A172 (cell line): ENCODE measurements at regions not wholly inside any gene's neighbourhood (a gene's known extent, or its start where the extent isn't known, plus 50 kb on each side); places are given as distances from the start of the nearest gene placed in this dataset.

ENCODE experiments used
- DNase-seq: peaks from one replicate; pipeline ENCODE4 v3.0.0-alpha.2; 2015; ENCODE audit warnings: low spot score

- DNase-seq: no peak
Measured at GRCh38 chr2:155810411-155810810, 522.1 kb downstream of the NR4A2 start.

DNA sequence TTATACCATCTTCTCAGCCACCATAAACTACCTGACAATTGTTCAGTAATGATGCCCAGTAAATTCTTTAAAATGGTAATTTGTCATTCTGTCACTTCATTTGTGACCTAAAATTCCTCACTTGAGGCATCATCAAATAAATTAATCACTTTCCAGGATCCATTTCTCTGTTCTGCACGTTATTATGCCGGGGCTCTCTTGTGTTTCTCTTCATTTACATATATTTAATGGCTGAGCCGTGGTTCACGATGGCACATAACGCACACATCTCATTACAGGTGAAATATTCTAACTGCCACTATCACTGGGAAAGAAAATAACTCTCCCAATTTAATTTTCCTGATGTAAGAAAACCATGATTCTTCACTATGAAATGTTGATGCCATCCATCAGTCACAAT lies 529.6 kb downstream of the NR4A2 start:
- DNase-seq: no peak

DNA sequence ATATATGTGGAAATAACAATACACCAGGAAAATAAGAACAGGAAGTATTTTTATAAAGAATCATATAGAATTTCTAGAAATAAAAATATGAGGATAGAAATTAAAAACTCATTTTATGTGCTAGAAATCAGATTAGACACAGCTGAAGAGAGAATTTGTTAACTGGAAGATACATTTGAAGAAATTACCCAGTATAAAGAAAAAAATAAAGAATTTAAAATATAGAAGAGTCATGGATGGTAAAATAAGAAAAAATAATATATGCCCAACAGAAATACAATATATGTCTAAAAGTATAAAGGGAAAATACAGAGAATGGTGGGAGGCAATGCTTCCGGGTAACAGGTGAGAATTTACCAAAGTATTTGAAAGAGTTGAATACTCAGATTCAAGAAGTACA lies 539.9 kb downstream of the NR4A2 start:
- no peak for DNase-seq

DNA sequence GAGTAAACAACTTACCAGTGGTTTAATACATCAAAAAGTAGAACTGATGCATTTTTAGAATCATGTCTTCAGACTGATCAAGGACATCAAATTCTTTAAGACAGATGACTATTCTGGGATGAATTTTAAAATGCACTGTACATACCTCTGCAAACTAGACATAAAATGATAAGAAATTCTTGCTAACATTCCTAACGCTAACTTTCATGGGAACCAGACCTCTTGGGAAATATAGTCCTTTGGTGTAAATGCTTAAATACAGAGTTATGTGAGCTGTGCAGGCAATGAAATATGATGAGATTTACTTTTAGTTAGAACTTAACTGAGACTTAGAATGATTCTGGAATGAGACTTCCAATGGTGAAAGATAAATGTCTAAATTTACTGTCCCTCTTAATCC lies 562.0 kb downstream of the NR4A2 start:
- DNase-seq: peak; percentile 2

- DNase-seq: no peak
Measured at GRCh38 chr2:155766342-155767115, 566.0 kb downstream of the NR4A2 start.

GRCh38 chr2:155755481-155755880 lies 577.0 kb downstream of the NR4A2 start:
- no peak for DNase-seq

- no peak for DNase-seq
Measured at GRCh38 chr2:155748131-155748530, 584.4 kb downstream of the NR4A2 start.

- DNase-seq: no peak
Measured at GRCh38 chr2:155747531-155747930, 585.0 kb downstream of the NR4A2 start.

- no peak for DNase-seq
Measured at GRCh38 chr2:155733091-155733853, 599.2 kb downstream of the NR4A2 start.

- peak; percentile 8 for DNase-seq
Measured at GRCh38 chr2:155730804-155731203, 601.7 kb downstream of the NR4A2 start.

DNA sequence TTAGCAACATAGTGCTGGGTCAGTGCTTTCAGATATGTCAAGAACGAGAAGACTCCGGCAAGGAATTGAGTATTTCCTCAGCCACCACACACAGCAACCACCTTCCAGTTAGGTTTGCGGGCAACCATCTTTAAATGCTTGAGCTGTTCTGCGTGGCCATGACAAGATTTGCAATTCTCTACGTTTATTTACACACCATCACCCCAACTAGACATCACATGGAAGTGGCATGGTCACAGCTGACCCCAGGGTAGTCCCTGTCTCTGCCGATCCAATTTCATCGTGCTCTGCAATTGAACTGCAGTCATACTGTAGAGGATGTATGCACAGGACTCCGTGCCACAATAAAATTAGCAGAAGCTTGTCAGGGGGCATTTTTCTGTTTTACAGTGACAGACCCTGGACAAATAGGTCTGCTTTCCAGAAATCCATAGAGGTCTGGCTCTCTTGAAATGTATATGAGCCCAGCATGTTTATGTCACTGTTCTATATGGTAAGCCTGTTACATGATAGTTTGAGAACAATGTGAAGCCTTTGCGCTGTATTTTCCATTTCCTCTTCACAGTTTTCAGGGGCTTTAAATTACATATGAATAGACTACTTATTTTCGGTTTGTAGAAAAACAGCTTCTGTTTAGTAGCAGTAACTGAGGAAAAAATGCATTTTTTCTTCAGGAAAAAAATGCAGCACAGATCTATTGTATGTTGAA lies 605.2 kb downstream of the NR4A2 start:
- no peak for DNase-seq

GRCh38 chr2:155722290-155722689 lies 610.2 kb downstream of the NR4A2 start:
- no peak for DNase-seq

- DNase-seq: no peak
Measured at GRCh38 chr2:155715705-155716104, 616.8 kb downstream of the NR4A2 start.

- no peak for DNase-seq
Measured at GRCh38 chr2:155714983-155715382, 617.5 kb downstream of the NR4A2 start.

- no peak for DNase-seq
Measured at GRCh38 chr2:155708071-155708470, 624.5 kb downstream of the NR4A2 start.

GRCh38 chr2:155703917-155704316 lies 628.6 kb downstream of the NR4A2 start:
- no peak for DNase-seq

DNA sequence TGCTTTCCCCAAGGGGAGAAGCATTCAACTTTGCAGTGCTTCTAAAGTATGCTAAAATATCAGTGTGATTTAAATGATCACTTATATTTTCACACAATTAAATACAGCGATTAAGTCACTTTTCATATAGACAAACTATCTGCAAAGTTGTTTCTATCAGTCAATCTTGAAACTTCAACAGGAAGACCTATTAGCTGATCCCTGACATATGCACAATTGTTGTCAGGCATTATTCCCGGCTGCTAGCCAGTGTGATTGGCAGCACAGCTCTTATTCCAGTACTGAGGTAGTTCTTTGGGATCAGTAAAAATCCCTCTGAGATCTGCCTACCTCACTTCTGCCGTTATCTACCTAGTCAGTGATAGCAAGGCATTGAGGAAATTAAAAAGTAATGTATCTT lies 629.5 kb downstream of the NR4A2 start:
- DNase-seq: no peak

GRCh38 chr2:155701721-155702120 lies 630.8 kb downstream of the NR4A2 start:
- no peak for DNase-seq

DNA sequence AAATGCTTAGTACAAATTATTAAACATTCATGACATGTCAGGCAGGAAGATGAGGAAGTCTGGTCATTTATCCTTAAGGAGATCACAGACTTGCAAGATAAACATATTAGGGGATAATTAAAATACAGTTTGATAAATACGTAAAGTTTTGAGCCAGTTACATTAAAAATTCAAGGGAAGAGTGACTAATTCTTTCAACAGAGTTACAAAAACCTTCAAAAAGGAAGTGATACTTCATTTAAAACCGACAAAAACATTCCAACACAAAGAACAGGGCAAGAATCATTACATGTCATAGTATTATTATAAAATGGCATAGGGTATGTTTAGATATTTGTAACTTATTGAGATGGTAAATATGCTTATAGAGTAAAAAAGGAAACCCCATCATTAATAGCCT lies 636.0 kb downstream of the NR4A2 start:
- DNase-seq: no peak

- DNase-seq: no peak
Measured at GRCh38 chr2:155695505-155695904, 637.0 kb downstream of the NR4A2 start.

GRCh38 chr2:155692856-155693255 lies 639.7 kb downstream of the NR4A2 start:
- no peak for DNase-seq

DNA sequence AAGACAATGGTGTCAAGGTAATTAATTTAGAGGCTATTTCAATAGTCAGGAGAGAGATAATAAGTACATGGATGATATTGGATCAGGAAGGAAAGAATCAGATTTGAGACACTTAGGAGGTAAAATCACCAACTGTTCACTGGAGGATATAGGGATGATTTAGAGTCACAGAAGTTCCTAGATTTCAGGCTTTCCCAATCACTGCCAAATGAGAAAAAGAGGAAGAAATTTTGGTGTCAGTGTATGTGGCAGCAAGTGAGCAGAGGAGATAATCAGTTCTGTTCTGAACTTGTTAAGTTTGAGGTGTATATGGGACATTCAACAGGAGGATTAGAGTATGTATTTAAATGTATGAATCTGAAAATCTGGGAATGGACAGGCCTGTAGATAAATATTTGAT lies 640.4 kb downstream of the NR4A2 start:
- no peak for DNase-seq

DNA sequence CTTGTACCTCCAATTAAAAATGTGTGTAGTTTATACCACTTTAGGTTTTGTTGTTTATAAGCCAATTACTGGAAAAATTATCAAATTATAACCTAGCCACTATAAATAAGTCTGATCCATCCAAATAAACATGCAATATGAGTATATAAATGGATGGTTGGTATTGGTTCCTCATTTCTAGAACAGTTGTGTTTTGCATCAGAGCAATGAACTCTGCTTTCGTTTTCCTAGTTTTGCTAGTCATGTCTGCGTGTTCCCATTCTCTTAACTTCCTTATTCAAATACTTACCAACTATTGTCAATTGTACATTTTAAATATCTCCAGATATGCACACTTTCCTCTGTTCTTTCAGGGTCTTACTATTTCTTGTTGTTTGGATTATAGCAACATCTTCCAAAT lies 641.7 kb downstream of the NR4A2 start:
- DNase-seq: no peak
